ENCODE measurements at regions not wholly inside any gene's neighbourhood (a gene's known extent, or its start where the extent isn't known, plus 50 kb on each side); places are given as distances from the start of the nearest gene placed in this dataset.
"Not testable (repeated sequence)": the region's sequence is repeated elsewhere in the genome, so short reads cannot be mapped to it uniquely, and the experiment has no call there.

- DNase-seq, result not testable (repeated sequence)
Observed at GRCh38 chr13:109269381-109269780, 517.0 kb downstream of the IRS2 start.

DNA sequence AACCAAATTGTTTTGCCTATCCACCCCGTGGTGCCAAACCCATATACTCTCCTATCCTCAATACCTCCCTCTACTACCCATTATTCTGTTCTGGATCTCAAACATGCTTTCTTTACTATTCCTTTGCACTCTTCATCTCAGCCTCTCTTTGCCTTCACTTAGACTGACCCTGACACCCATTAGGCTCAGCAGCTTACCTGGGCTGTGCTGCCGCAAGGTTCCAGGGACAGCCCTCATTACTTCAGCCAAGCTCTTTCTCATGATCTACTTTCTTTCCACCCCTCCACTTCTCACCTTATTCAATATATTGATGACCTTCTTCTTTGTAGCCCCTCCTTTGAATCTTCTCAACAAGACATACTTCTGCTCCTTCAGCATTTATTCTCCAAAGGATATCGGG is 517.9 kb downstream of the IRS2 start:
- not testable (repeated sequence) for DNase-seq

- DNase-seq, result not testable (repeated sequence)
Observed at GRCh38 chr13:109267400-109267799, 519.0 kb downstream of the IRS2 start.

GRCh38 chr13:109265438-109265742 is 521.0 kb downstream of the IRS2 start:
- DNase-seq, result not testable (repeated sequence)

DNA sequence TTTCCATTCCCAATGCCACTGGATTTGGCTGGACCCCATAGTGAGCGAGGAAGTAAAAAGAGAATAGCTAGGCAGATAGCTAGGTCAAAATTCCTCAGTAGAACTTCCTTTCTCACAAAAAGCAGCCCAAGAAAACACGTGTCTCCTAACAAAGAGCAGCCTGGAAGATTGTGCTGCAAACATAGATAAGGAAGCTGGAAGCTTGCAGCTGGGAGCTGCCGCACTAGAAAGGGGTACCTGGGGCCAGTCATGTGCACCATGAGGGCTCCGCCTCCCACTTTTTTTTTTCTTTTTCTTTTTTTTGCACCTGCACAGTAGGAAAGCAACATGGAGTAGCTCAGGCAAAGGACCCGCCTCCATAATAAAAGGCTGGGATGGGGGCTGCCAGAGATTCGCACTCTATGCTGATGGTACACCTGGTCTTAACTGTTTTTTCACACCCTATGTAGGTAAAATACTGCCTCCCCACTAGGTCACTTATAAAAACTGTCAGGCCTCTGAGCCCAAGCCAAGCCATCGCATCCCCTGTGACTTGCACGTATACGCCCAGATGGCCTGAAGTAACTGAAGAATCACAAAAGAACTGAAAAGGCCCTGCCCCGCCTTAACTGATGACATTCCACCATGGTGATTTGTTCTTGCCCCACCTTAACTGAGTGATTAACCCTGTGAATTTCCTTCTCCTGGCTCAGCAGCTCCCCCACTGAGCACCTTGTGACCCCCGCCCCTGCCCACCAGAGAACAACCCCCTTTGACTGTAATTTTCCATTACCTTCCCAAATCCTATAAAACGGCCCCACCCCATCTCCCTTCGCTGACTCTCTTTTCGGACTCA is 521.6 kb downstream of the IRS2 start:
- not testable (repeated sequence) for DNase-seq

- not testable (repeated sequence) for DNase-seq
Observed at GRCh38 chr13:109257761-109258157, 528.6 kb downstream of the IRS2 start.

Measured in NCI-H1105 treated with DMSO at 0.1 percent for 48 hours (cell line).